ENCODE measurements at regions not wholly inside any gene's neighbourhood (a gene's known extent, or its start where the extent isn't known, plus 50 kb on each side); places are given as distances from the start of the nearest gene placed in this dataset.

GRCh38 chr3:14351617-14352001 is 50.8 kb upstream of the SLC6A6 start:
- TF ChIP-seq CTCF (conservative IDR thresholded peaks at IDR 0.05 in 1 of 2, IDR thresholded peaks at IDR 0.05 in 1 of 2; ENCODE audit: extremely low read depth in 1 of 2, insufficient read depth in 1 of 2, low read depth in 1 of 2, low read length in 2 of 2) (no peak), EZH2 (IDR thresholded peaks at IDR 0.05; ENCODE audit: borderline replicate concordance, low read length) (no peak)
